ENCODE measurements at regions not wholly inside any gene's neighbourhood (a gene's known extent, or its start where the extent isn't known, plus 50 kb on each side); places are given as distances from the start of the nearest gene placed in this dataset.

DNA sequence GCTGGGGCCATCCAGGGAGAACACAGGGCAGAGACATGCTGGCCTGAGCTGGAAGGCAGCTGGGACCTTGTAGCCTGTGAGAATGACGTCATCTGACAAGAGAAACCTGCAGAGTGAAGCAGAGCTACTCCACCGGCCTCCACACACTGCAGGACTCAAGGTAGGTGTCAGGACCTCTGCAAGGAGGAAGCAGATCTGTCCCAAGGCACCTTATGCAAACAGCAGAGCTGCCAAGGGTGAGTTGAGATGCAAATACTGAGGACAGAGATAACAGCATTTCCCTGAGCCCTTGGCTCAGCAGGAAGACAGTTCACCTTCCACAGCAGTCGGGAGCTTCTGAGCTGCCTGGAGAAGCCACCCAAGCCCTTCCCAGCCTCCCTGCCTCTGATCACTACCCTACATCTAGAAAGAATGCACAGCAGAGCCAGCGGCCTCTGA is 51.9 kb upstream of the IGSF9B start:
- H3K27me3 ChIP-seq (ENCODE audit: control insufficient read depth, insufficient read depth, low read length) = no peaks in the 10 kb centered on the region
- peak; percentile 49 for DNase-seq
- no peak overlapping the region for H3K4me3 ChIP-seq (ENCODE audit: insufficient read depth, low read depth, low read length)
- no peaks in the 10 kb centered on the region for H3K36me3 ChIP-seq (replicated peaks; ENCODE audit: control insufficient read depth, insufficient read depth, low read length)

DNA sequence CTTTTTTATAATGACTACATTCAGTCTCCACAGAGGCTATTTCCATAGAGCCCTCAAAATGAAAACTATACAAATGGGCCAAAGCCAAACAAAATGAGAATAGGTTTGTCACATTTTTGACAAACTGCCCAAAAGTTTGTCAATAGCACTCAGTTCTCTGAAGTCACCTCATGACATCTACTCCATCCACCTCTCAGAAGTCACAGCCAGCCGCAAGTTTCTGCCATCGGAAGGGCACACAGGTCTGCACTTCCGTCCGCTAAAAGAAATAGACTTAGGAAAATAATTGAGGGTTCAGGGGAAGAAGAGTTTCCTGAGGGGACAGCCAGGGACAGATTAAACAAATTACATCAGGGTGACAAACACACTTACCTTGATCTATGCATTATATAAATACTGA is 55.4 kb upstream of the JAM3 start:
- Histone ChIP-seq H3K36me3 (replicated peaks; ENCODE audit: control insufficient read depth, insufficient read depth, low read length) (no peaks in the 10 kb centered on the region), H3K27me3 (ENCODE audit: control insufficient read depth, insufficient read depth, low read length) (no peaks in the 10 kb centered on the region; the same call in 1 of the 2 replicates), H3K4me3 (ENCODE audit: insufficient read depth, low read depth, low read length) (no peak overlapping the region)
- no peak for DNase-seq

DNA sequence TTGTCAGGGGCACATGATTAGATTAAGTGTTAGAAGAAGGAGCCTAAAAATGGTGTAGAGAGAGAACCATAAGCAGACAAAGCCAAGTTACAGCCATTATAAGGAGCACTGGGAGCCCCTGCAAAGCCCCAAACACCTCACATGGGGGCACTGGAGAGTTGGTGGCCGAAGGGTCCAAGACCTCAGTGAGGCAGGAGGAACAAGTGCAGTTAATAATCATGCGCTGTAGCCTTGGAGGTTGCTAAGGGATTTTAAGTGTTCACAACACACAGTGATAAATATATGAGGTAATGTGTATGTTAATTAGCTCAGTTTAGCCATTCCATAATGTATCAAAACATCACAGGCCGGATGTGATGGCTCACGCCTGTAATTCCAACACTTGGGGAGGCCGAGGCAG is 54.4 kb upstream of the JAM3 start:
- no peak overlapping the region for H3K4me3 ChIP-seq (ENCODE audit: insufficient read depth, low read depth, low read length)
- H3K27me3 ChIP-seq (ENCODE audit: control insufficient read depth, insufficient read depth, low read length) = no peaks in the 10 kb centered on the region; the same call in 1 of the 2 replicates
- H3K36me3 ChIP-seq (replicated peaks; ENCODE audit: control insufficient read depth, insufficient read depth, low read length) = no peaks in the 10 kb centered on the region
- DNase-seq = peak; percentile 82

DNA sequence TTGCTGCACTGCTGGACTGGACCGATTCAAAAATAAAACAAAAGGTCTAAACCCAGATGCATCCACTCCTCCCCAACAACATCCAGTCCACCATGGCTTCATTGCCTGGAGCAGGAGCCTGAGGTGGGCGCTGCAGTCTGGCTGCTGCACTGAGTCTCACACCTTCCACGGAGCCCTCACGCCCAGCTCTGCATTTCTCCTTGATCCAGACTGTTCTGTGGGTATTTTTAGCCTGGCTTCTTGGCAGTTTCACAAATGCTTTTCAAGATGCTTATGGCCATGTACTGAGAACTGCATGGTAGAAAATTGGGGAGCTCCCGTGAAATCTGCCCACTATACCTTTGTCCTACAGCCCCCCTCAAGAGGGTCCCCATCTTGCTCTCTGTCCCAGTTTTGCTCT is 53.3 kb upstream of the JAM3 start:
- Histone ChIP-seq H3K27me3 (ENCODE audit: control insufficient read depth, insufficient read depth, low read length) (no peaks in the 10 kb centered on the region; the same call in 1 of the 2 replicates), H3K4me3 (ENCODE audit: insufficient read depth, low read depth, low read length) (no peak overlapping the region), H3K36me3 (replicated peaks; ENCODE audit: control insufficient read depth, insufficient read depth, low read length) (no peaks in the 10 kb centered on the region)
- DNase-seq = no peak

DNA sequence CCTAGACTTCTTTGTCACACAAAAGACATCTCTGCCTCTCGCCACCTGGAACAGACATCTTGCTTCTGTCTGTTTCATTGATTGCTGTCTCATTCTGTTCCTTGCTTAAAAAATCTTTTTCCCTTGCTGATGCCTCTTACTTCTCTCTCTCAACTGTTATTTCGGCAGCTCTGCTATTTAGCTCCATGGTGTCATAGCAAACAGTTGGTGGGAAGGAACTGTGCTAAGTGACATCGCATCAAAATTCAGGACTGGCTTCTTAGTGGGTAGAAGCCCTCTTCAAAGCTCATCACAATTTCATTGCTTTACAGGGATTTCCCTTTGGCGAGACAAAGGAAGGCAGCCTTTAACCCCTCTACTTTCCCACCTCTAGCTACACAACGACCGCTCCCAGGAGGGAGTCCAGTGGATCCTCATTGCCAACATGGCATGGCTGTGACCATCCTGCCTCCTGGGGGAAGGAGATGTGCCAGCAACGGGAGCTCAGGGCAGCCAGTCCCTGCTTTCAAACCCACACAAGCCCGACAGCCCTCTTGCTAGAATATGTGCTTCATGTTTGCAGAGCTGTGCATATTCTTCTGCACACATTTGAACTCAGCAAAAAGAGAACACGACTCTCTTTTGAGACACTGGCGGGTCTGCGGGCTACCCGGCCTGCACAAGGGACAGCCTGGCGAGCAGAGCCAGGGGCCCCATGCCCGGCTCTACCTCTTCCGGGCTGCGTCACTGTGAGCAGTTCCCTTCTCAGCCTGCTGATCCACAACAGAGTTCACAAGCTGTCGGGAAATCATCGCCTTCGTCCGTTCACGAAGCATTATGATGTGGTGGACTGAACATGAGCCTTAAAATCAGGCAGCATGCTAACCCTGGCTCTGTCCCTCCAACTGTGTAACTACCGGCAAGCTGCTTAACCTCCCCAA is 51.1 kb upstream of the JAM3 start:
- Histone ChIP-seq H3K4me3 (ENCODE audit: insufficient read depth, low read depth, low read length) (no peak overlapping the region), H3K27me3 (ENCODE audit: control insufficient read depth, insufficient read depth, low read length) (no peaks in the 10 kb centered on the region; the same call in 1 of the 2 replicates), H3K36me3 (replicated peaks; ENCODE audit: control insufficient read depth, insufficient read depth, low read length) (no peaks in the 10 kb centered on the region)
- DNase-seq = peak; percentile 53

Measured in H7 (cell line).